ENCODE measurements at regions not wholly inside any gene's neighbourhood (a gene's known extent, or its start where the extent isn't known, plus 50 kb on each side); places are given as distances from the start of the nearest gene placed in this dataset.
"Not testable (repeated sequence)": the region's sequence is repeated elsewhere in the genome, so short reads cannot be mapped to it uniquely, and the experiment has no call there.

DNA sequence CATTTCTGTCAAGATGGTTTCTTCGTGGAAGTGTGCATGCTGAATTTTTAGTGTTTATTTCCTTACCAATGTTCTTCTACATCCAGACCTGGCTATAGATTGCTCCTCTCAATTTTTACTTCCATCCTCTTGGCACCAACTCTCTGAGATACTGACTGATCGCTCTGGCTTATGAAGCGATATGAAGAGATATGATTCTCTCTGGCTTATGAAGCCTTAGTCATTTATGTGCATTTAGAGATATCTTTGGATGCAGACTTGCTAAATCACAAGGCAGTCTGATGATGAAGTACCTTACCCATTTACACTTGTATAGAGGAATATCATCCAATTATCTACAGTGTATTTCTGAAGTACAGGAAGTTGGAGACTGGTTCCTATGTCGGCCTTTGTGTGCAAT is 295.4 kb upstream of the STXBP5 start:
- no peak for DNase-seq

- DNase-seq: no peak
Measured at GRCh38 chr6:146909376-146909775, 294.8 kb upstream of the STXBP5 start.

DNA sequence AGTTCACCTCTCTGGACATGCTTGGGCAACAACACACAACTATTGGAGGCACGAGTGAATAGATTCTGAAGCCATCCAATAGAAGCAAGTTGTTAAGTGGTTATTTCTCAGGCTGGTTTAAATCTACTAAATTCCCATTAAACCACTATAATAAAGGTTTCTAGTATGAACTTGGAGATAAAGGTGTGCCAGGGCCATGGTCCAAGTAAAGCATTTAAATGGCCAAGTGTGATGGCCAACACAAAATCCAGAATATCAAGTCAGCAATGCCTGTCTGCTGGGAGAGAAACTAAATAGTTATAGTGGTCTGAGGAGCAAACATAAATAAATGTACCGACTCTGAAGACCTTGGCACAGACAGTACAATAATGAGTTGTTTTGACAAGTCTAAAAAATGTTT is 294.3 kb upstream of the STXBP5 start:
- no peak for DNase-seq

- no peak for DNase-seq
Measured at GRCh38 chr6:146910611-146911010, 293.6 kb upstream of the STXBP5 start.

DNA sequence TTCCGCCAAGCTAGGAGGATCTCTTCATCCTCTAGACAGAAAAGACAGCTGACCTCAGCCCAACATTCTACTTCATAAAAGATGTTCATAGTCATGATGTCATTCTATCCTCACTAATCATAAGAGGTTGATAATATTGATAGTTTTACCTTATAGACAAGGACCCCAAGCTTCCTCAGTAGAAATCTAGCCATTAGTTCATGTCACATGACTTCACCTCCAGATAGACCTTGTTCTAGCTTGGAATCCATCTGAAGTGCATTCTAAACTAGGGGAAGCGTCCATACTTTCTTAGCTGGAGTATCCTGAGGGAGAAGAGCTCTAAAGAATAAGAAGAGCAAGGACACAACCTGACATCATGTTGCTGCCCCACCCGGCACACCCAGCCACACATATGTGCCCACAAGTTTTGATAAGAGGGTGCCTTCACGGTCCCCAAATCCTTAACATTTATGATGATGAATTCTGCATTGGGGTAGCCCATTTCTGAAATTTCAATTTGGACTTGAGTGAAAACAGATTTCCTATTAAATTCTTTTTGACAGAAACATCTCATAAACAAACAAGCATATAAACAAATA is 292.5 kb upstream of the STXBP5 start:
- no peak for DNase-seq

GRCh38 chr6:146912730-146913685 is 291.2 kb upstream of the STXBP5 start:
- DNase-seq: no peak

DNA sequence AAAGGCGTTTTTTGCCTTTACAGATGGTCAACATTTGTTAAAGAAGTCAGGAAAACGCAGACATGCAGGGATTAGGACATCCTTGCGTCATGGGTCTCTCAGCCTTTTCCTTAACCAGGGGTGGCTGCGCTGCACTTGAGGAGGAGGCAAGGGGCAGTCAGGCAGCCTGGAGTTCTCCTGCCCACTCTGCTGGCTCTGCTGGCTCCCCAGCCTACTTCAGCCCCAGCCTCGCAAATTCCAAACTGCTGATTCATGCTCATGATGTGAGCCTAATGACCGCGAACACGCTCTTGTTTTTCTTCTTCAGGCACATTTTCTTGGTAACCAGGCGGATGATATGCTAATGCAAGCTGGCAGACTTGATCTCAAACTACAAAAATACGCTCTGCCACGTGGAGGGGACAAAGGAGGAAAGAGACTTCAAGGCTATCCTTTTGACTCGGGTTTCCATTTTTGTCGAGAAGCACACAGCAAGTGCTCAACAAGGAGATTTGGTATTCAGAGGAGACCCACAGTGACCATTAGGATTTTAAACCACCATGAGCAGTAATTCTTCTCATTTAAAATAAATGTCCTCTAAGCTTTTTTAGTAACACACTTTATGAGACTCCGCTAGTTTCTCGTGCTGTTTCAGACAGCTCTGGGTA is 290.3 kb upstream of the STXBP5 start:
- peak in 1 of 2 donors; percentile 2 for DNase-seq

GRCh38 chr6:146914489-146915483 is 289.4 kb upstream of the STXBP5 start:
- DNase-seq: no peak

DNA sequence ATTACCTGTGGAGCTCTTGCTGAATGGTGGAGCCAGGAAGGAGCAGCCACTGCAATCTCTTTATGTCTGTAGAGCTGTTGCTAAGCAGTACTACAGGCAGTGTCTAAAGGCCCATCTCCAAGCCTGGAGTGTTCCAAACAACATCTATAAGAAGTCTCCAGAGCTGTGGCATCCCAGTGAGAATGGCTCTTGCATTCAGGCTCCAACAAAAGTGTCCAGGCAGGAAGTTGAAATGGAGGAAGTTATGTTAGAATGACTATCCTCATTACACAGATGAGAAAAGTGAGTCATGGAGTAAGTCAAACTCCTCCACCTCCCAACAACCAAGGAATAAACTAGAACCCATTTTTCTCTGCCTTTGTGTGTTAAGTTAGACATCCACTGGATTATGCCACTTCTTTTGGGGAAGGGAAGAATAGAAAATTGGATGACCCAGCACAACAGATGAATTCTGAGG is 288.5 kb upstream of the STXBP5 start:
- DNase-seq: no peak

DNA sequence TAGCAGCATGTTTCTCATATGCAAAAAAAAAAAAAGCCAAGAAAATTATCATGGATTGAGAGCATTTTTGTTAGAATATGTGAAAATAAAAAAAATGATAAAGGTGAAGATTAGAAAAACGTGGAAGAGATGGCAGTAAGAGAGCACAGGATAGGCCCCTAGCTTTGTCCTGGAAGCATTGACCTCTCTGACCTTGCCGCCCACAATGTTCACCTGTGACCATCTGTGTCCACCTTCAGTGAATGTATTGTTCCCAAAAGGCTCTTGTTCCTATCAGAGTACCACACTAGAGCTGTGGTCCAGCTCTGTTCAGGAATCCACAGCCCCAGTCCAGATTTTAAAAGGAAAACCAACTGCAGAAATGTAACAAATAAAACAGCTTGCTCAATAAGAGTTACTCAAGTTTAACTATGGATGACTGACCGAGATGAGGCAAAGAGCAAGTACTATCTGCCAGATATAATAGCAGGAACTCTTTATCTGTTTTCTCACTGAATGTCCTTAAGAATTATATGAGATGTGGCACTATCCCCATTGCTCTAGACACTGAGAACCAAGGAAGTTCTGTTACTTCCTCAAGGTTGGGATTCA is 287.7 kb upstream of the STXBP5 start:
- no peak for DNase-seq

GRCh38 chr6:146917182-146917581 is 287.0 kb upstream of the STXBP5 start:
- DNase-seq: no peak

DNA sequence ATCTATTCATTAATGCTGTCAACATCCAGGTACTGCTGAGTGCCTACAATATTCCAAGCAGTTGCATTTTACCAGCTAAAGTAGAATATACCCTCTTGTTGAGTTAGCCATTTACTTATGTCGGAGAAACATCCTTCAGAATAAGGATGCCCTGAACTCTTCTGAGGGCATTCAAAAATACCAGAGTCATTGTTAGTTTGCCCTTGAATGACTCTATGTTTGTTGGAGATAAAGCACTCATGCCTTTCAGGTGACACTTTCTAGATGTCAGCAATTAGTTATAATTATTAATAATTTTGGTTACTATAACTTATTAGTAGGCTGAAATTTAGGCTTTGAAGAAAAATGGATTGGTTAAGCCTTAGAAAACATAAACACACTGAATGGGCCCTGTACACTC is 286.2 kb upstream of the STXBP5 start:
- DNase-seq: no peak

DNA sequence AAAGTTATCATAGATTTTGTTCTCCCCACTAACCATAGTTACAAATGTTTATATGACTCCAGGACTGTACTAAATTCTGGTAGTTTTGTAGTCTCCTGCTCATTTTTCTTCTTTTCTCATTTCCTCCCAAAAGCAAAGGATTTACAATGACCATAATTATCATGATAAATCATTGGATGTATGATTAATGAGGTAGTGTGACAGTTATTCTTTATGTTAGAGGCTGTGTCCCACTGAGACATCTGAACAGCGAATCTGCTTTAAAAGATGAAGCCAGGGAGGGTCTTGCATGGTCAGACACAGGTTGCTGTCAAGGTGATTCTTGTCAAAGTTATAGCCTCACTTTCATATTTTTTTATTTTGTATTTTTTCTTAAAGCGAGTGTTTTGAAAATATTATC is 285.2 kb upstream of the STXBP5 start:
- DNase-seq: no peak

DNA sequence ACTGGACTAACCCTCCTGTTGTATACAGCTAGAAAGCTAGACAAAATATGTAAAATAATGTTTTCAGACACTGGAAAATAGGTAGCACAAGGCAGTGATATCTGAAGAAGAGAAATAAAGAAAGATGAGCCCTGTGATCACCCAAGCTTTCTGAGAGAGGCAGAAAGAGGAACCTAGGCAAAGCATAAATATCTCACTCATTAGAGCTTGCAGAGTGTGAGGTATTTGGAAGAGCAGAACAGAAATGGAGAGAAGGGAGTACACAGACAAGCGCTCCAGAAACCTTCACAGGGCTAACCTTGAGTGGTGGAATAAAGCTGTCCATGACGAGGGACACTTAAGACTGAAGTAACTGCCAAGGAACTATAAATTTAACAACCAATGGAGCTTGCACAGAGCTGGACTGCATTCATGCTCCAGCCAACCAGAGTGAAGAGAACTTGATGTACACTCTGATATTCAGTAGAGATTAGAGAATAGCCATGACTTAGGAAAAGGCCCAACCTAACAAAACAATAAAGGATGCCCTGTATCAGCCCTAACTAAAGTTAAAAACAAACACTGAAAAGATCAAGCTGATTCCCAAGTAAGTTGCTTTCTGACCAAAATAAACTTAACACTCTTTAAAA is 280.9 kb upstream of the STXBP5 start:
- DNase-seq: no peak

DNA sequence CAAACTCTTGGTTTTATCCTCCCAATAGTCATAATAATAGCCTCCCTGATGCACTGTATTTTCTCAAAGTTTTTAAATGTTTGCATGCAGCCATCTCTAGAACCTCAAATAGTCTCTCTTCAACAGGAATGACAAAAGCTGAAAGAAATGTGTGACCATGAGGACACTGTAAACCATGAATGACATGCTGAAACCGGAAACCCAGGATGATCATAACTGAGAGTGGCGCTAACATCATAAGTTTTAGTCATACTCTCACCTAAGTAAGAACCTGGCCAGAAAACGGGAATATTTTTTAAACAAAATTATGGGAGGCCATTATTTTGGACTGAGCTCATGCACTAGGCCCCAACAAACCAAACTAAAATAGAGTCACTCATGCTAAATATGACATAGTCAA is 278.4 kb upstream of the STXBP5 start:
- no peak for DNase-seq

DNA sequence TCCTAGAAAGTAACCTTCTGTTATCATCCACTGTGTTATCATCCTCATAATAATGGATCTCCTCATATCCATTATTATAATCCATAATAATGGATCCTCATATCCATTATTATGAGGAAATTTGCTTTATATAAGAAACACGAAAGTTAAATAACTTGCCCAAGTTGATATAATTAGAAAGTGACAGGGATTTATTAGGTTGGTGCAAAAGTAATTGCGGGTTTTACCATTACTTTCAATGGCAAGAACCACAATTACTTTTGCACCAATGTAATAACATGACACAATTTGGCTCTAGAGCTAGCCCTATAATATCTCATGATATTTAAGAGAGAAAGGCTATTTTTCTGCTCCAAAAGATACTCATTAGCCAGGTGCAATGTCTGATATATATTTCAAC is 275.7 kb upstream of the STXBP5 start:
- no peak for DNase-seq

DNA sequence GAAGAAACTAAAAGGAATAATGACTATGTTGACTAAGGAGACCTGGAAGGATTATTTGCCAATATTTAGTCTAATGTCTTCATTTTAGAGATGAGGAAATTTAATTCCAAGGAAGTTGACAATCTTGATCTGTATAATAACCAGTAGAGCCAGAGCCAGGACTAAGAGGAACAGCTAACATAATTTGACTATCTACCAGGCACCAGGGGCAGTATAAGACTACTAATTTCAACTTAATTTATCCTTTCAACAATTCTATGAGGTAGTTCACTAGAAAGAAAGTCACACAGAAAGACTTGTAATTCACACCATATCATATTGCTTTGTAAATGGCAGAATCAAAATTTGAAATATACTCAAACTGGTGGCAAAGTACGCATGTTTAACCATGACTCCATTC is 273.0 kb upstream of the STXBP5 start:
- DNase-seq: no peak

GRCh38 chr6:146937316-146937715 is 266.9 kb upstream of the STXBP5 start:
- no peak for DNase-seq

DNA sequence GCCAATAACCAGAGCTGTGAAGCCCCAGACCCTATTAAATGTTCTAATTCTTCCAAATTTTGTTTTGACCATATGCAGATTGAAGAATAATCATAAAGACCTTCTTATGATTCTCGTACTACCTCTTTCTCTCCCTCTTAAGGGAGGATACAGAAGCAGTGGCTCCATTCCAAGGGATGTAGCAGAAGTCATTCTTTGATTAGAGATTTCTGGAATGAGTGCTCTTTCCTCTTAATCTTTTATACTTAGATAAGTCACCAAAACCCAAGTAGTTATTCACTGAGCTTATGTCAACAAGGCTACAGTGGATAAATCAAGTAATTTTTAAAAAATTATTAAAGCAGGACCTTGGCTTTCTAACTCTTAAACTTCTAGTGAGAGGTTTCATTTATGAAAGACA is 266.0 kb upstream of the STXBP5 start:
- no peak for DNase-seq

- not testable (repeated sequence) for DNase-seq
Measured at GRCh38 chr6:146939456-146939855, 264.8 kb upstream of the STXBP5 start.

- DNase-seq: no peak
Measured at GRCh38 chr6:146943664-146944063, 260.6 kb upstream of the STXBP5 start.

DNA sequence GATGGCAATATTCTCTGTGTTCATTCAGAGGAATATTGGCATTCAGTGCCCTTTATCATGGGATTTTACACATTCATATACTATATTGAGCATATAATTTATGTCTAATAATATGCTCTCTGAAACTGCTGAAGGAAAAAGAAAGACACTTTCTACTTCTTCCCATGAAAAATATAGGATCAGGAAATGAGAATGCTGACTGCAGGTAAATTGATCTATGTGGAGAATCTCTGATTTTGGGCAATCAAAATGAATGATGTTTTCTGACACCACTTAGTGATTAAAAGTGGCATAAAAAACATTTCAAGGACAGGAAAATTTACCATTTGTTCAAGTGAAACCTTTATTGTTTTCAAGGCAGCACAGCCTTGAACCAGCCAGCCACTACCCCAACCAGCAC is 260.1 kb upstream of the STXBP5 start:
- no peak for DNase-seq

Data from stimulated activated CD4-positive, alpha-beta T cell treated with anti-CD3 and anti-CD28 coated beads, Interleukin-2, amount 100 ng/mL, for 24 hours (primary cell).